ENCODE measurements at regions not wholly inside any gene's neighbourhood (a gene's known extent, or its start where the extent isn't known, plus 50 kb on each side); places are given as distances from the start of the nearest gene placed in this dataset.
"Not testable (repeated sequence)": the region's sequence is repeated elsewhere in the genome, so short reads cannot be mapped to it uniquely, and the experiment has no call there.

DNA sequence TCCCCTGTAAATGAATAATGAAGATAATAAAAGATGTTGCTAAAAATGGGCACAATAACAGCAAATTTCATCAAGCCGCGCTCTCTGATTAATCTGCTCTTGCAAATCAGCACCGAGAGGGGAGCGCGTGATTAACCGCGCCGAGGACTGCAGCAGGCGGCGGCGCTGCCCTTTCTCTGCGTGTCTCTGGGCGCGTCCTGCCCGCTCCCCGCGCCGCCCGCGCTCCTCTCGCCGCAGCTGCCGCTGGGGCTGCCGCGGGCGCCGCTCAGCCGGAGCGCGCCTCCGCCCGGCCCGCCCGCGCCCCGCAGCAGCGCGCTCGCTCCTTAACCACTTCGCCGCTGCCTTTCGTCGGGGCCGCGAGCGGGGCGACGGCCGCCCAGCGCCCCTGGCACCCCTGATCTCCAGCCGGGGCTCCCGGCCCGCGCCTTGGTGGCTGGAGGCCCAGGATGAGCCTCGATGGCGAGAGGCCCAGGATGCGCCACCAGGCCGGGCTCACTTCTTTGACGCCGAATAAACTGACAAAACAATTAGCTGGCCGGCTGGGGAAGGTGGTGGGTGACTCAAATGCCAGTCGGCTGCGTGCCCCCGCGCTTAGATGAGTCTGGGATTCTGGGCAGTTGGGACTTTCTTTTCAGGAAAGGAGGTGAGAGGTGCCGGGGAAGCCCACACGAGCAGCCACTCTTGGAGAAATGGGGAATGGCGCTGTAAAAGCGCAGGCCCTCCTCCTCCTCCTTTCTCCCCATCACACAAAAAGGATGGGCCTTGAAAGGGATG, 221.4 kb upstream of the PKN2 start:
- DNase-seq, result peak; percentile 61
- Histone ChIP-seq H3K27me3 (no peaks in the 10 kb centered on the region), H3K4me3 (peak overlapping the region; percentile 39), H3K9me3 (no peaks in the 10 kb centered on the region), H3K36me3 (no peaks in the 10 kb centered on the region)

DNA sequence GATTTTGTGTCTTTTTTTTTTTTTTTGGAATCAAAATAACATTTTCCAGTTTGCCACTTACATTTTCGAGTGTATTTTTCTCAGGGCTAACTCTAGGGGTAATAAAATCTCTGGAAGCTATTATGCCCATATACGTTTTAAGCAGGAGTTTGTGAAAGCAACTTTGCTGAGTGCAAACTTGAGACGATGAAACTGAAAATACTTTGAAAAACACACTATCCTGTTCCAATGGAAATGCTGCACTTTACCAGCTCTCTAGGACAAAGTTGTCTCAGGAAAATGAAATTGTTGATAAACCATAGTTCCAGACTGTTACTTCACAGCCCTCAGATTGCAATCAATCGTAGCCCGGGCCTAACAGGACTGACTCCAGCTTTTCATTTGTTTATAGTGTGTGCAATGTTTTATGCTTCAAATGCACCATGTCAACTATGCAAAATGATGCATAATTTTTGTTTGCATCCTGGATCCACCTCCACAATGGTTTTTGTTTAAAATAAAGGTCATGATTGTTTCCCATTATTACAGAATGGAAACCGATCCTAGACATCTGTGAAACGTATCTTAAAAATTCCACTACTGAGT, 220.6 kb upstream of the PKN2 start:
- Histone ChIP-seq H3K4me3 (no peak overlapping the region), H3K9me3 (no peaks in the 10 kb centered on the region), H3K36me3 (no peaks in the 10 kb centered on the region), H3K27me3 (no peaks in the 10 kb centered on the region)
- no peak for DNase-seq

DNA sequence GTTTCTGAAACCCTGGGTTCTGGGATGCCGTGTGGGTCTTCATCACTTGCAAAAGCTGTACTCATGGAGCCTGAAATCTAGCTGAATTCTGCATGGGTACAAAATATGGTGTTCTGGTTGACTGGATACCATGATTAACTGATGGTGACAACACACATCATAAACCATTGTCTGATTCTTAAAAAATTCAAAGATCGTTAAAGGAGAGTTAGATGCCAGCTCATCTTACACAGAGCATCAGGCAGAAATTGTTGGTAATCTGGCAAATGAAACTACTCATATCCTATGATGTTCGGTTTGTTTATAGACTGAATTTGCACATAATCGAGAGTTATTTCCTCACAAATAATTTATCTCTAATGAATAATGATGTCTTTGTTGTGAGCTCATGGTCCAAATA, 218.1 kb upstream of the PKN2 start:
- DNase-seq, result no peak
- H3K36me3 ChIP-seq, result no peaks in the 10 kb centered on the region

DNA sequence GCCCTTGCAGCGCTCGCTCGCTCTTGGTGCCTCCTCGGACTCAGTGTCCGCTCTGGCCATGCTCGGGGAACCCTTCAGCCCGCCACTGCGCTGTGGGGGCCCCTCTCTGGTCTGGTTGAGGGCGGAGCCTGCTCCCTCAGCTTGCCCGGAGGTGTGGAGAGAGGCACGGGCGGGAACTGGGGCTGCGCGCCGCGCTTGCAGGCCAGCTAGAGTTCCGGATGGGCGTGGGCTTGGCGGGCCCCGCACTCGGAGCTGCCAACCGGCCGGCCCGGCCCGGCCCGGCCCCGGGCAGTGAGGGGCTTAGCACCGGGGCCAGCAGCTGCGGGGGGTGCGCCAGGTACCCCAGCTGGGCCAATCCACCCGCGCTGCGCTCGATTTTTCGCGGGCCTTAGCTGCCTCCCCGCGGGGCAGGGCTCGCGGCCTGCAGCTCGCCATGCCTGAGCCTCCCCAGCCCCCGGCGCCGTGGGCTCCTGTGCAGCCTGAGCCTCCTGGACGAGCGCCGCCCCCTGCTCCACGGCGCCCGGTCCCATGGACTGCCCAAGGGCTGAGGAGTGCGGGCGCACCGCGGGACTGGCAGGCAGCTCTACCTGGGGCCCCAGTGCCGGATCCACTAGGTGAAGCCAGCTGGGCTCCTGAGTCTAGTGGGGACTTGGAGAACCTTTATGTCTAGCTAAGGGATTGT, 217.0 kb upstream of the PKN2 start:
- Histone ChIP-seq H3K36me3 (no peaks in the 10 kb centered on the region), H3K9me3 (no peaks in the 10 kb centered on the region), H3K4me3 (no peak overlapping the region), H3K27me3 (no peaks in the 10 kb centered on the region)
- DNase-seq, result no peak

More for the DNA sequence above, 218.1 kb upstream of the PKN2 start:
- no peak overlapping the region for H3K4me3 ChIP-seq
- no peaks in the 10 kb centered on the region for H3K9me3 ChIP-seq
- H3K27me3 ChIP-seq, result no peaks in the 10 kb centered on the region

DNA sequence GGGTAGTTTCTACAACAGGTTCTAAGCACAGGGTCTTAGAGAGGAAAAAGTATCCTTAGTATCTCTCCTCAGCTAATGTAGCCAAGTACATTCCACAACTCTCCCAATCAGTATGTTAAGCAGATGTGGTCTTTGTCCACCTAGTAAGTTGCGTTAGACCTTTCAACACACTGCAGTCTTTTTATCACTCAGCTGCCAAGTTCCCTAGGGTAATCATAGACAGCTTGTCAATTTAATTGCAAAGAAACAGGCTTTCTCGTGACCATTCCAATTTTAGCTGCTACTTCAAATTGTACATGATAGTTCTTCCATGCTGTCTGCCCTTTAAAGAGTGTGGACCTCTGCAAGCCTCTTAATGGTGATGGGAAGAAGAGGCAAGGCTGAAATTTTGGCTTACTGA, 211.8 kb upstream of the PKN2 start:
- DNase-seq, result no peak

DNA sequence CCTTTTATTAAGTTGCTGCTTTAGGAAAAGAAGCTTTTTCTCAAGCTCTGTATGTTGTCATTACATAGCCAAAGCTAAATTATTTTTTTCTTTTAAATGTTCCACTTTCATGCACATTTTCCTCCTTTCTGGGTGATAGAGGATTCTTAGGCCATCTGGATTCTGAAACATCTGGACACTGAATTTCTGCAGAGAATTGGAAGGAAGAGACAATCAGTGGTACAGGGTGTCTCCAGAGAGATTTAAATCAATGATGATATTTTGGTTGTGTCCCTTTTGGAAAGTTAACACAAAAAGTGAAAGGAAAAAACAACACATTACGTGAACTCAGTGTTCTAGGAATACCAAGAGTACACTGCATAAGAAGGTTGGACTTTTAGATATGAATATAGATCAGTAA, 211.4 kb upstream of the PKN2 start:
- no peaks in the 10 kb centered on the region for H3K27me3 ChIP-seq
- H3K36me3 ChIP-seq, result no peaks in the 10 kb centered on the region
- H3K4me3 ChIP-seq, result no peak overlapping the region
- no peaks in the 10 kb centered on the region for H3K9me3 ChIP-seq
- no peak for DNase-seq

More for the DNA sequence above, 211.8 kb upstream of the PKN2 start:
- Histone ChIP-seq H3K27me3 (no peaks in the 10 kb centered on the region), H3K9me3 (no peaks in the 10 kb centered on the region), H3K36me3 (no peaks in the 10 kb centered on the region), H3K4me3 (no peak overlapping the region)

DNA sequence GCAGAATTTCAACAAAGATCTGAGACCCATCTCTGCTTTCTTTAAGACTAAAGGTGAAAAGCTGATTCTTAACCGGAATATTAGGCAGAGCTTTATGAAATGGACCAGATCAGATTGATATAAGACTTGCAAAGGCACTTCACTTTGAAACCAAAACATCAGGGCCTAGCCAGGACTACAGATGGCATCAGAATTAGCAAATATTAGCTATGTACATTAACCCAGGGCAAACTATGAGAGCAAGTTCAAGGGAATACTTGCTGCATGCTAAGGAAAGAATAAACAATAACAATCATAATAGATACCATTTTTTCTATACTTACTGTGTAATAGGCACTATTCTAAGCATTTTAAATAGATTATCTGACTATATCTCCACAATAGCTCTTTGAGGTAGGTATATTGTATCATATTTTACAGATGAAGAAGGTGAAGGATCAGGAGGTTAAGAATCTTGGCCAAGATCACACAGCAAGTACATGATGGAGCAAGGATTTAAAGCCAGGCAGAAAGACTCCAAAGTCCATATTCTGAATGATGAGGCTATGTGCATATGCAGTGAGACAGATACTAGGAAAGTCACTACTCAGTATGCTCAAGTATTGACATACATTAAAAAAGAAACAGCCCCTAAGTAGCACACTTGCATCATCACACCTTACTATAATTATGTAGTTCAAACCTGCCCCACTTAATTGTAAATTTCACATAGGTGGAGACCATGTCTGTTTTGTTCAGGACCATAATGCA, 209.3 kb upstream of the PKN2 start:
- H3K36me3 ChIP-seq, result no peaks in the 10 kb centered on the region

DNA sequence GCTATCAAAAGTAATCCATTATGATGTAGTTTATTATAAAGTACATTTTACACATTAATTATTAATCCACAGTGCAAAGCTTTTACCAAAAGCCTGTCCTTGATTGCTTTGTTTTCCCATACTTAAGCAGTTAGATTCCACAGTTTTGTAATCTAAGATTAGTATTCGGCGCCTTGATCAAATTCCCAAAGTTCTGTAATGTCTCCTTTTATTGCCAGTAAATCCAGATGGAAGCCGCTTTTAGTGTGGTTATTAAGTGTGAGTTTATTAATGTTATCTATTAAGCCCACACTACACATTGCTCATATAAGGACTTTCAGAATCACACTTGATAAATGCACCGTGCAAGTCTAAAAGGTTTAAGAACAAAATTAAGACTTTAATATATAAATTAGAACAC, 199.2 kb upstream of the PKN2 start:
- Histone ChIP-seq H3K36me3 (no peaks in the 10 kb centered on the region), H3K4me3 (no peak overlapping the region), H3K27me3 (no peaks in the 10 kb centered on the region; the same call in 1 of the 2 replicates), H3K9me3 (peaks cover 15% of the 10 kb centered on the region)
- DNase-seq, result no peak

More for the DNA sequence above, 209.3 kb upstream of the PKN2 start:
- no peak for DNase-seq
- Histone ChIP-seq H3K9me3 (no peaks in the 10 kb centered on the region), H3K4me3 (no peak overlapping the region), H3K27me3 (peaks cover 3% of the 10 kb centered on the region; the same call in 1 of the 2 replicates)

DNA sequence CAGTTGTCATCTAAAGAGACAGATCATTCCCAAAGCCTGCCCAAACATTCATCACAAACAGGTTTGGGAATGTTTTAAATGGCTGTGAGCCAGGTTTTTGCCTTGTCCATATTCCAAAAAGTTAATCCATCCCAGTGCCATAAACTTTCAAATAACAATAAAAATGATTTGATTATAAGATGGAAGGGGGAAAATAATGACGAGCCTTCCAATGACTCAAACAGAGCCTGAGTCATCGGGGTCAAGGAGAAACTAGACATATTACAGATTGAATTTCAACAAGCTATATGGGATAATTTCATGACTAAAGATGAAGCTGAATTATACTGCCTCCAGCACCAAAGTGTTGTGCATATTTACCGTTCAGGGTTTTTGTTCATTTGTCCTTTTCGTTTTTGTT, 195.8 kb upstream of the PKN2 start:
- peaks cover 15% of the 10 kb centered on the region for H3K9me3 ChIP-seq
- no peaks in the 10 kb centered on the region for H3K36me3 ChIP-seq
- H3K4me3 ChIP-seq, result no peak overlapping the region
- DNase-seq, result peak; percentile 37
- no peaks in the 10 kb centered on the region; the same call in 1 of the 2 replicates for H3K27me3 ChIP-seq

DNA sequence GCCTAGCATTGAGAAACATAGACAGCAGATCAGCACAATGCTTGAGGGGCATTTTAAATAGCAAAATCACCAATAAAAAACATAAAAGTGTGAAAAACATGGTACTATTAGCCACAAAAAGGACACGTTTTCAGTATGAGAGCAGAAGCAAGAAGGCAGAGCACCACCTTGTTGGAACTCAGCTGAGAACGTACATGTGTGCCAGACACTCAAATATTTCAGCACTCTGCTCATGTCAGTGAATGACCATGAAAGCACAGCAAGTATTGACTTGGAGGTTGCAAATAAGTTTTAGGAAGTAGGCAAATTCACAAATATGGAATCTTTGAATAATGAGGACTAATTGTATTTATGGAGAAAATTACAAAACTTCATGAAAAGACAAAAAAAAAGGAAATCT, 193.4 kb upstream of the PKN2 start:
- no peaks in the 10 kb centered on the region; the same call in 1 of the 2 replicates for H3K27me3 ChIP-seq
- H3K9me3 ChIP-seq, result peaks cover 15% of the 10 kb centered on the region
- H3K36me3 ChIP-seq, result no peaks in the 10 kb centered on the region
- DNase-seq, result no peak
- H3K4me3 ChIP-seq, result no peak overlapping the region

DNA sequence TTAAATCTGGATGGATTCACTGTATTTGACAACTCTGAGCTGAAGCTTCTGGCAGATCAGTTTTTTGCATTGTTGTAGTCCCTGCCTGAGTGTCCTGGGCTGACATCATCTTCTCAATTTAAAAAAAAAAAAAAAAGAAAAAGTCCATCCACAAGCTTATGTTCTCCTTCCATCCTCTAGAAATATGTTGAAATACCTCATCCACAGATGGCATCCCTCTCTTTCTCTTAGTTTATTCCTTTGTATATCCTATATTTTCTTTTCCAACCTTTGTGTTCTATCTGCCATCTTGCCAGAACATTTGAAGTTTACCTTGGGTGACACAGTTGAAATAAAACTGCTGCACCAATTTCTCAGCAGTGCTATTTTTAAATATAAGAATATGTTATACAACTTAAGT, 184.4 kb upstream of the PKN2 start:
- no peaks in the 10 kb centered on the region for H3K27me3 ChIP-seq
- no peak overlapping the region for H3K4me3 ChIP-seq
- DNase-seq, result no peak
- no peaks in the 10 kb centered on the region for H3K36me3 ChIP-seq
- no peaks in the 10 kb centered on the region for H3K9me3 ChIP-seq

DNA sequence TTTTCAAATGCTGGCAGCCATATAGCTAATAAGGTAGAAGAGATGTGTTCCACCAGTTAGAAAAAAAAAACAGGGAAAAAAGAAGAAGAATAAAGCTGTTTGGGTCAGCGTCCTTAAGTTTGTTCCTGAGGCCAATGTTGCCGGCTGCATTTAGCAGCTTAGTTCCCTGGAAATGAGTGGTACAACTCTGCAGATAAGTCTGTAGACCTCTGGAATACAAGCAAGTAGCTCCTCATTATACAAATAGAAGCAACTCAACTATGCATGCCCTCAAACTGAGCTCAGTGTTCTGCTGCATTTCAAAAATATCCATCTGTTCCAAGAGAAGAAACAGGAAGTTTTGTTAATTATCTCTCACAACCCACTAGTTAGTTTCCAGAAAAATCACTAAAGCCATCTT, 181.2 kb upstream of the PKN2 start:
- H3K4me3 ChIP-seq, result no peak overlapping the region
- no peaks in the 10 kb centered on the region for H3K27me3 ChIP-seq
- H3K9me3 ChIP-seq, result no peaks in the 10 kb centered on the region
- DNase-seq, result no peak
- no peaks in the 10 kb centered on the region for H3K36me3 ChIP-seq

DNA sequence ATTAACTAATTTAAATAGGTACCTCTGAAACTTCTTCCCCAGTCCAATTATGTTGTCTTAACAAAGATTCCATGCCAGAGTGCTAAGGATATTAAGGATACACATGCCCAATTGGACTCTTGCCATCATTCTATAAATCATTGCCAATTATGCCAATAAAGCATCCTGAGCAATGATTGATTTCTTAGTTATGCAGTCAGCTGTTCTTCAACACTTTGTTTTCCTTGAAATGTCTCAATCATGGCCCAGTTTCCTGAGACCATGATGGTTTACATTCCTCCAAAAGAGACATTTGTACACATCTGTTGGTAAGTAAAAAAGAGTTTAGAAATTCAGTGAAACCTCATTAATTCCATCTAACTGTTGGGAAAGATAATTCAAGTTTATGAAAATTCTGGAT, 180.4 kb upstream of the PKN2 start:
- no peak for DNase-seq
- Histone ChIP-seq H3K4me3 (no peak overlapping the region), H3K36me3 (no peaks in the 10 kb centered on the region), H3K9me3 (no peaks in the 10 kb centered on the region), H3K27me3 (no peaks in the 10 kb centered on the region)

DNA sequence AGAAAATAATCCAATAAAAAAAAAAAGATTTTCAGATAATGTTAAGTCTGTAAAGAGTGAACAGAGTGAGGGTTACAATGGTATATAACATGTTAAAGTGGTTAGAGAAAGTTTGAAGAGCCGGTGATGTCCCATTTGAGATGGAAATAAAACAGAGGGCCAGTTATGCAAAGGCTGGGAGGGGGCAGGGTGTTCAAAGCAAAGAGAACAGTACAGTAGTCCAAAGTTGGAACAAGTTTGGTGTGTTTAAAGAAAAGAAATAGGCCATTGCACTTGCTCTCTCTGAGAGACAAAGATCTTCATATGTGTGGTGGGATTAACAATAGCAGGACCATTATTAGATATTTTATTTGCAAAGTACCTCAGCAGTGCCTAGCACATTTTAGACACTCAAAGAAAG, 179.5 kb upstream of the PKN2 start:
- Histone ChIP-seq H3K4me3 (no peak overlapping the region), H3K36me3 (no peaks in the 10 kb centered on the region), H3K9me3 (no peaks in the 10 kb centered on the region), H3K27me3 (no peaks in the 10 kb centered on the region)
- no peak for DNase-seq

DNA sequence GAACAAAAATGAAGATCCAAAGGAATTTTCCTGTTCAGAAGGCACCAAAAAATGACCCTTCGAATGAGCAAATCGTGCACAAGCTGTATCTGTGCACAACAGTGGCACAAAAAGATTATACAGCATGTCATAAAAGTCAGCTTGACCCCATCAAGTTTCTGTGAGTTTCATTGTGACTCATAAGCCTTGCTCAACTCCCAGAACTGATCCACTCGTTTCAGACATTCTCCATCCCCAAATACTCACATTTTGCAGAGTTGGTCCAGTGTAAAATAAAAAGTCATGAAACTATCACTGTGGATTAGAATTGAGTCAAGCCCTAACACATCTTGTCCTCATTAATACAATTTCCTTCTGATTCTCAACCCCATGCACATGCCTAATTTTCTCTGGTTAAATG, 174.7 kb upstream of the PKN2 start:
- Histone ChIP-seq H3K27me3 (no peaks in the 10 kb centered on the region), H3K4me3 (no peak overlapping the region), H3K9me3 (no peaks in the 10 kb centered on the region), H3K36me3 (no peaks in the 10 kb centered on the region)
- no peak for DNase-seq

DNA sequence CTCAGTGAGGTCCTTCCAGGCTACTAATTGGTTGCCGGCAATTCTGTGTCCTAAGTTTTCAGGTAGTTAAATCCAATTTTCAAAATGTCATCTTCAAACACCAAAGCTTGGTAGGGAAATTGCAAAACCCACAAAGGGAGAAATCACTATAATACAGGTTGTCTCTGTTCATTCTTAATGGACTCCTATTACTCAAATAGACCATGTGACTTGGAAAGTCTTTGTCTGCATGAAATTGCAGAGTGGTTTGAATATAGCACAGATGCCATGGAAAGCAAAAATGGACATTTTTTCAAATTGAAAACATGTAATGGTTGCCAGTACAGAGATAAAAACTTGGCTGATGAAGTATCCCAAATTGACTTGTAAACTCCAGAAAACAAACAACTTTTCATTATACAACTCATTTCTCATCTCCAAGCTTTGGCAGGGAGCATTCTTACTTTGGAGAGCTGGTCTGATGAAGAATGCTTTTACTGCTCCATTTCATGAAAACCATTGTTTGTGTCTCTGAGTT, 169.5 kb upstream of the PKN2 start:
- Histone ChIP-seq H3K27me3 (no peaks in the 10 kb centered on the region), H3K4me3 (no peak overlapping the region), H3K9me3 (no peaks in the 10 kb centered on the region), H3K36me3 (no peaks in the 10 kb centered on the region)
- DNase-seq, result no peak

DNA sequence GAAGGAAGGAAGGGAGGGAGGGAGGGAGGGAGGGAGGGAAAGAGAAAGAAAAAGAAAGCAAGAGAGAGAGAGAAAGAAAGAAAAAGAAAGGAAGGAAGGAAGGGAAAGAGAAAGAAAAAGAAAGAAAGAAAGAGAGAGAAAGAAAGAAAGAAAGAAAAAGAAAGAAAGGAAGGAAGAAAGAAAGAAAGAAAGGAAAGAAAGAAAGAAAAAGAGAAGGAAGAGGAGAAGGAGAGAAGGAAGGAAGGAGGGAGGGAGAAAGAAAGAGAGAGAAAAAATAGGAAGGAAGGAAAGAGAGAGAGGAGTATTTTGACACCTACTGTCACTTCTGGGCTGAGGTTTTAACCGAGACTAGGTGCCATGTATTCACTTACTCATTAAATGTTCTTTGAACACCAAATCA, 166.6 kb upstream of the PKN2 start:
- not testable (repeated sequence) for H3K9me3 ChIP-seq, H3K4me3 ChIP-seq, H3K36me3 ChIP-seq, DNase-seq, H3K27me3 ChIP-seq
